Ascending aorta (tissue), 2 donors: ENCODE measurements at regions not wholly inside any gene's neighbourhood (a gene's known extent, or its start where the extent isn't known, plus 50 kb on each side); places are given as distances from the start of the nearest gene placed in this dataset.

Experiments
- DNase-seq, 2 donors: peaks; one replicate each; pipeline ENCODE4 v3.0.0-alpha.2; 2019; ENCODE audit warnings: low spot score in 2 of 2
- H3K27ac ChIP-seq, 2 donors: fragments of 200-600 bp; sonication (generic); one replicate each; pipeline ENCODE4 v1.5.1; 2016 to 2017; ENCODE audit warnings: mild to moderate bottlenecking in 1 of 2
- H3K27me3 ChIP-seq: fragments of 200-600 bp; sonication (generic); one replicate; pipeline ENCODE4 v1.5.1; 2017
- H3K36me3 ChIP-seq, 2 donors: fragments of 200-600 bp; sonication (generic); one replicate each; pipeline ENCODE4 v1.5.1; 2016
- H3K4me1 ChIP-seq, 2 donors: fragments of 200-600 bp; sonication (generic); one replicate each; pipeline ENCODE4 v1.5.1; 2016 to 2017; ENCODE audit warnings: mild to moderate bottlenecking in 1 of 2
- H3K4me3 ChIP-seq, 2 donors: fragments of 200-600 bp; sonication (generic); one replicate each; pipeline ENCODE4 v1.5.1; 2016 to 2017; ENCODE audit warnings: mild to moderate bottlenecking in 1 of 2
- H3K9me3 ChIP-seq, 2 donors: fragments of 200-600 bp; sonication (generic); one replicate each; pipeline ENCODE4 v1.5.1; 2016
- CTCF ChIP-seq, 3 experiments: fragments of 200-600 bp in 2 of 3; fragments of 450-650 bp in 1 of 3; sonication (generic) in 2 of 3; IDR thresholded peaks; one replicate each; pipeline ENCODE4 v1.5.1; 2016 to 2019; ENCODE audit warnings: antibody characterized with exemption in 3 of 3, mild to moderate bottlenecking in 1 of 3, moderate library complexity in 1 of 3
- intact Hi-C: fragments of 100-400 bp; cut with DNase I; formaldehyde crosslinking; loops from one replicate; pipeline ENCODE4 v1.15.1; 2023

GRCh38 chr5:68359699-68360098 lies 144.1 kb downstream of the PIK3R1 start:
- Histone ChIP-seq H3K4me3 (no peak overlapping the region), H3K27me3 (no peaks in the 10 kb centered on the region), H3K4me1 (no peaks in the 10 kb centered on the region), H3K27ac (no peak overlapping the region), H3K9me3 (peaks cover 0 to 6% of the 10 kb centered on the region in 2 donors), H3K36me3 (no peaks in the 10 kb centered on the region)
- no peak for DNase-seq
- no peak for TF ChIP-seq CTCF (IDR thresholded peaks at IDR 0.05)
- intact Hi-C loops, result no loop called here

- intact Hi-C loops, result no loop called here
Measured at GRCh38 chr5:68362331-68362730, 146.8 kb downstream of the PIK3R1 start.

GRCh38 chr5:68365889-68366288 lies 150.3 kb downstream of the PIK3R1 start:
- intact Hi-C loops, result no loop called here
- DNase-seq, result no peak
- H3K4me1 ChIP-seq, result no peaks in the 10 kb centered on the region
- peaks cover 0 to 6% of the 10 kb centered on the region in 2 donors for H3K9me3 ChIP-seq
- TF ChIP-seq CTCF (IDR thresholded peaks at IDR 0.05), result no peak
- no peak overlapping the region for H3K4me3 ChIP-seq
- H3K36me3 ChIP-seq, result no peaks in the 10 kb centered on the region
- H3K27ac ChIP-seq, result no peak overlapping the region
- H3K27me3 ChIP-seq, result no peaks in the 10 kb centered on the region

More at GRCh38 chr5:68362331-68362730, 146.8 kb downstream of the PIK3R1 start:
- Histone ChIP-seq H3K4me1 (no peaks in the 10 kb centered on the region), H3K4me3 (no peak overlapping the region), H3K36me3 (no peaks in the 10 kb centered on the region), H3K27ac (no peak overlapping the region), H3K27me3 (no peaks in the 10 kb centered on the region), H3K9me3 (peaks cover 0 to 6% of the 10 kb centered on the region in 2 donors)
- no peak for TF ChIP-seq CTCF (IDR thresholded peaks at IDR 0.05)
- DNase-seq, result no peak

- TF ChIP-seq CTCF (IDR thresholded peaks at IDR 0.05), result no peak
- no peaks in the 10 kb centered on the region for H3K27me3 ChIP-seq
- intact Hi-C loops, result no loop called here
- no peak for DNase-seq
- H3K4me1 ChIP-seq, result no peaks in the 10 kb centered on the region
- H3K27ac ChIP-seq, result no peak overlapping the region
- no peak overlapping the region for H3K4me3 ChIP-seq
- no peaks in the 10 kb centered on the region for H3K36me3 ChIP-seq
- H3K9me3 ChIP-seq, result peaks cover 0 to 6% of the 10 kb centered on the region in 2 donors
Measured at GRCh38 chr5:68367287-68367686, 151.7 kb downstream of the PIK3R1 start.

GRCh38 chr5:68367717-68368116 lies 152.2 kb downstream of the PIK3R1 start:
- no peak for TF ChIP-seq CTCF (IDR thresholded peaks at IDR 0.05)
- Histone ChIP-seq H3K36me3 (no peaks in the 10 kb centered on the region), H3K27me3 (no peaks in the 10 kb centered on the region), H3K9me3 (peaks cover 0 to 6% of the 10 kb centered on the region in 2 donors), H3K4me3 (no peak overlapping the region), H3K4me1 (no peaks in the 10 kb centered on the region), H3K27ac (no peak overlapping the region)
- no peak for DNase-seq
- intact Hi-C loops, result no loop called here
